MCF 10A (cell line): ENCODE measurements at regions not wholly inside any gene's neighbourhood (a gene's known extent, or its start where the extent isn't known, plus 50 kb on each side); places are given as distances from the start of the nearest gene placed in this dataset.

Experiments used
- BruUV-seq: library from RNA; stranded (reverse); fragments of 400-500 nt; replicated peaks from 2 replicates; lab custom pipeline; 2021; lab: Mats Ljungman, UMichigan
- CTCF ChIA-PET: fragments of 300-600 bp; sonication (Branson Sonifier 250); formaldehyde crosslinking; extraction: SDS; loops from one replicate; lab custom pipeline; 2021; ENCODE audit warnings: antibody characterized with exemption, inconsistent platforms; lab: Yijun Ruan, JAX
- POLR2A ChIA-PET: fragments of 300-600, 350-650 bp; sonication (Branson Sonifier 250); formaldehyde crosslinking; extraction: SDS; loops from one replicate; lab custom pipeline; 2020; ENCODE audit warnings: antibody characterized with exemption, inconsistent platforms; lab: Yijun Ruan, JAX
- DNase-seq: peaks from one replicate; pipeline ENCODE4 v3.0.0-alpha.2; 2018; ENCODE audit not compliant: unreplicated experiment
- H3K27ac Mint-ChIP-seq: one replicate; pipeline ENCODE4 v1.8.0; 2022; ENCODE audit warnings: mild to moderate bottlenecking, low read depth, mixed read lengths; ENCODE audit not compliant: unreplicated experiment
- H3K27me3 Mint-ChIP-seq: one replicate; pipeline ENCODE4 v1.8.0; 2022; ENCODE audit warnings: mixed read lengths; ENCODE audit not compliant: insufficient read depth, unreplicated experiment
- H3K36me3 Mint-ChIP-seq: one replicate; pipeline ENCODE4 v1.8.0; 2022; ENCODE audit warnings: mild to moderate bottlenecking, moderate library complexity, mixed read lengths; ENCODE audit not compliant: insufficient read depth, unreplicated experiment
- H3K4me1 Mint-ChIP-seq: one replicate; pipeline ENCODE4 v1.8.0; 2022; ENCODE audit warnings: mixed read lengths; ENCODE audit not compliant: insufficient read depth, unreplicated experiment
- H3K4me3 Mint-ChIP-seq: one replicate; pipeline ENCODE4 v1.8.0; 2022; ENCODE audit warnings: mild to moderate bottlenecking, moderate library complexity, mixed read lengths; ENCODE audit not compliant: unreplicated experiment
- H3K9me3 Mint-ChIP-seq: one replicate; pipeline ENCODE4 v1.8.0; 2022; ENCODE audit warnings: mixed read lengths; ENCODE audit not compliant: unreplicated experiment
- CTCF ChIP-seq: fragments of 200-600 bp; IDR thresholded peaks from one replicate; pipeline ENCODE4 v1.8.0; 2022; ENCODE audit warnings: antibody characterized with exemption, mild to moderate bottlenecking; ENCODE audit not compliant: unreplicated experiment
- intact Hi-C: fragments of 100-400 bp; cut with micrococcal nuclease; formaldehyde crosslinking; loops from 2 replicates; pipeline ENCODE4 v1.14.1; 2022

- no peak for TF ChIP-seq CTCF
- intact Hi-C loops = no loop called here
- H3K9me3 Mint-ChIP-seq = no peaks in the 10 kb centered on the region
- no peak overlapping the region for H3K27ac Mint-ChIP-seq
- CTCF ChIA-PET = no interaction called here
- H3K36me3 Mint-ChIP-seq = no peaks in the 10 kb centered on the region
- no peaks in the 10 kb centered on the region for H3K27me3 Mint-ChIP-seq
- BruUV-seq = no TSS peak
- no peak for DNase-seq
- H3K4me3 Mint-ChIP-seq = no peak overlapping the region
- POLR2A ChIA-PET = no interaction called here
- peaks cover 16% of the 10 kb centered on the region for H3K4me1 Mint-ChIP-seq
Measured at GRCh38 chr1:228968891-228969606, 233.8 kb downstream of the RHOU start.

GRCh38 chr1:228969953-228970800, 234.9 kb downstream of the RHOU start:
- POLR2A ChIA-PET = interaction anchor here (0.6 to 0.9 kb wide), 3 partner anchors 15 to 148 kb away, joined by 3 read pairs; no protein-coding TSS in a partner anchor
- TF ChIP-seq CTCF = no peak
- Mint-ChIP-seq H3K9me3 (no peaks in the 10 kb centered on the region), H3K27me3 (no peaks in the 10 kb centered on the region), H3K27ac (no peak overlapping the region), H3K4me1 (peaks cover 7% of the 10 kb centered on the region), H3K4me3 (no peak overlapping the region), H3K36me3 (no peaks in the 10 kb centered on the region)
- intact Hi-C loops = no loop called here
- DNase-seq = no peak
- CTCF ChIA-PET = no interaction called here
- BruUV-seq = no TSS peak

- Mint-ChIP-seq H3K9me3 (no peaks in the 10 kb centered on the region), H3K36me3 (no peaks in the 10 kb centered on the region), H3K4me1 (peaks cover 7% of the 10 kb centered on the region), H3K27me3 (no peaks in the 10 kb centered on the region), H3K4me3 (no peak overlapping the region), H3K27ac (no peak overlapping the region)
- POLR2A ChIA-PET = interaction anchor here (0.9 to 1.6 kb wide), 2 partner anchors 8 to 15 kb away, joined by 4 to 6 read pairs; no protein-coding TSS in a partner anchor
- no peak for DNase-seq
- BruUV-seq = no TSS peak
- TF ChIP-seq CTCF = no peak
- CTCF ChIA-PET = interaction anchor here (0.7 kb wide), 1 partner anchor 10 kb away, joined by 3 read pairs; no protein-coding TSS in a partner anchor
- intact Hi-C loops = no loop called here
Measured at GRCh38 chr1:228972576-228972975, 237.3 kb downstream of the RHOU start.

- ChIA-PET POLR2A (interaction anchor here (0.6 to 1.8 kb wide), 2 partner anchors 11 to 30 kb away, joined by 4 to 10 read pairs; no protein-coding TSS in a partner anchor), CTCF (interaction anchor here (0.6 to 1.1 kb wide), 4 partner anchors 9 to 253 kb away, joined by 3 to 7 read pairs (median 4); partner anchors contain the start of gene RHOU)
- Mint-ChIP-seq H3K27ac (no peak overlapping the region), H3K4me3 (no peak overlapping the region), H3K9me3 (no peaks in the 10 kb centered on the region), H3K36me3 (no peaks in the 10 kb centered on the region), H3K27me3 (no peaks in the 10 kb centered on the region), H3K4me1 (peaks cover 13% of the 10 kb centered on the region)
- no peak for TF ChIP-seq CTCF
- no TSS peak for BruUV-seq
- intact Hi-C loops = no loop called here
- DNase-seq = no peak
Measured at GRCh38 chr1:228974273-228974672, 239.0 kb downstream of the RHOU start.
